Esophagus (tissue), 2 donors: ENCODE measurements at regions not wholly inside any gene's neighbourhood (a gene's known extent, or its start where the extent isn't known, plus 50 kb on each side); places are given as distances from the start of the nearest gene placed in this dataset.

ENCODE experiments used
- H3K27ac ChIP-seq, 2 donors: one replicate each; pipeline ENCODE4 v1.5.1; 2013; ENCODE audit warnings: low read depth in 2 of 2, mild to moderate bottlenecking in 2 of 2, inconsistent platforms in 1 of 2, low read length in 1 of 2, moderate library complexity in 1 of 2
- H3K27me3 ChIP-seq, 2 donors: one replicate each; pipeline ENCODE4 v1.6.1; 2013; ENCODE audit warnings: low read length in 2 of 2, control low read depth in 1 of 2, mild to moderate bottlenecking in 1 of 2; ENCODE audit not compliant: insufficient read depth in 2 of 2, control insufficient read depth in 1 of 2
- H3K36me3 ChIP-seq, 2 donors: one replicate each; pipeline ENCODE4 v1.6.1; 2013; ENCODE audit warnings: low read length in 1 of 2; ENCODE audit not compliant: control insufficient read depth in 2 of 2, insufficient read depth in 2 of 2
- H3K4me1 ChIP-seq, 2 donors: one replicate each; pipeline ENCODE4 v1.6.1; 2013; ENCODE audit warnings: low read length in 1 of 2; ENCODE audit not compliant: control insufficient read depth in 2 of 2, insufficient read depth in 2 of 2
- H3K4me3 ChIP-seq, 2 donors: one replicate each; pipeline ENCODE4 v1.5.1; 2013; ENCODE audit warnings: low read length in 2 of 2, mild to moderate bottlenecking in 2 of 2, low read depth in 1 of 2, moderate library complexity in 1 of 2
- H3K9me3 ChIP-seq, 2 donors: one replicate each; pipeline ENCODE4 v1.6.1; 2013; ENCODE audit warnings: mild to moderate bottlenecking in 2 of 2, low read depth in 1 of 2, low read length in 1 of 2, moderate library complexity in 1 of 2; ENCODE audit not compliant: control insufficient read depth in 2 of 2, insufficient read depth in 1 of 2
- WGBS, 2 donors: extraction: QIAGEN DNeasy Blood & Tissue Kit; methylation state at CpG; one replicate each; pipeline ENCODE4 v1.1.7; 2013; 5-methylcytosine and 5-hydroxymethylcytosine counted together
- donor health status: healthy with polysubstance abuse.
- donor health status: Bipolar disorder and iron deficiency.

GRCh38 chr14:97074856-97075255, 277.7 kb downstream of the VRK1 start:
- no peak overlapping the region for H3K4me3 ChIP-seq
- no peaks in the 10 kb centered on the region for H3K36me3 ChIP-seq
- H3K9me3 ChIP-seq = peaks cover 0 to 3% of the 10 kb centered on the region in 2 donors
- 64 to 68% methylated on average over 6 of the region's 6 CpGs for WGBS, 2 donors
- H3K27ac ChIP-seq = no peak overlapping the region
- H3K4me1 ChIP-seq = peaks cover 0 to 2% of the 10 kb centered on the region in 2 donors
- H3K27me3 ChIP-seq = no peaks in the 10 kb centered on the region

GRCh38 chr14:97077253-97077653, 280.1 kb downstream of the VRK1 start:
- 20 to 28% methylated on average over 8 of the region's 8 CpGs for WGBS, 2 donors

GRCh38 chr14:97077687-97078086, 280.5 kb downstream of the VRK1 start:
- Histone ChIP-seq H3K27me3 (no peaks in the 10 kb centered on the region), H3K4me1 (peaks cover 0 to 2% of the 10 kb centered on the region in 2 donors), H3K36me3 (no peaks in the 10 kb centered on the region), H3K9me3 (peaks cover 0 to 3% of the 10 kb centered on the region in 2 donors), H3K27ac (no peak overlapping the region), H3K4me3 (no peak overlapping the region)
- WGBS, 2 donors = 76 to 83% methylated on average over 4 of the region's 4 CpGs

More at GRCh38 chr14:97077253-97077653, 280.1 kb downstream of the VRK1 start:
- Histone ChIP-seq H3K9me3 (peaks cover 0 to 3% of the 10 kb centered on the region in 2 donors), H3K27ac (no peak overlapping the region), H3K27me3 (no peaks in the 10 kb centered on the region), H3K4me3 (no peak overlapping the region), H3K36me3 (no peaks in the 10 kb centered on the region), H3K4me1 (peaks cover 0 to 2% of the 10 kb centered on the region in 2 donors)

GRCh38 chr14:97080991-97081390, 283.8 kb downstream of the VRK1 start:
- Histone ChIP-seq H3K27ac (no peak overlapping the region), H3K4me1 (peaks cover 0 to 2% of the 10 kb centered on the region in 2 donors), H3K36me3 (no peaks in the 10 kb centered on the region), H3K4me3 (no peak overlapping the region), H3K9me3 (peaks cover 0 to 3% of the 10 kb centered on the region in 2 donors), H3K27me3 (peaks cover 0 to 2% of the 10 kb centered on the region in 2 donors)
- WGBS, 2 donors = 84 to 86% methylated on average over 2 of the region's 2 CpGs

GRCh38 chr14:97095269-97095668, 298.1 kb downstream of the VRK1 start:
- no peaks in the 10 kb centered on the region for H3K4me1 ChIP-seq
- 51 to 60% methylated on average over 5 of the region's 5 CpGs for WGBS, 2 donors
- no peaks in the 10 kb centered on the region for H3K9me3 ChIP-seq
- H3K27me3 ChIP-seq = no peaks in the 10 kb centered on the region
- no peaks in the 10 kb centered on the region for H3K36me3 ChIP-seq
- H3K27ac ChIP-seq = no peak overlapping the region
- no peak overlapping the region for H3K4me3 ChIP-seq

- no peaks in the 10 kb centered on the region for H3K9me3 ChIP-seq
- H3K27me3 ChIP-seq = no peaks in the 10 kb centered on the region
- no peaks in the 10 kb centered on the region for H3K36me3 ChIP-seq
- no peak overlapping the region for H3K4me3 ChIP-seq
- no peaks in the 10 kb centered on the region for H3K4me1 ChIP-seq
- no peak overlapping the region for H3K27ac ChIP-seq
- WGBS, 2 donors = 46 to 55% methylated on average over 3 of the region's 3 CpGs
Measured at GRCh38 chr14:97097296-97097695, 300.1 kb downstream of the VRK1 start.

GRCh38 chr14:97100306-97100705, 303.1 kb downstream of the VRK1 start:
- Histone ChIP-seq H3K36me3 (no peaks in the 10 kb centered on the region), H3K4me3 (no peak overlapping the region), H3K9me3 (no peaks in the 10 kb centered on the region), H3K27me3 (no peaks in the 10 kb centered on the region), H3K4me1 (no peaks in the 10 kb centered on the region), H3K27ac (no peak overlapping the region)
- WGBS, 2 donors = 91 to 92% methylated on average over 2 of the region's 2 CpGs

- H3K27me3 ChIP-seq = no peaks in the 10 kb centered on the region
- WGBS, 2 donors = 66 to 72% methylated on average over 8 of the region's 8 CpGs
- no peak overlapping the region for H3K4me3 ChIP-seq
- no peaks in the 10 kb centered on the region for H3K36me3 ChIP-seq
- H3K27ac ChIP-seq = no peak overlapping the region
- no peaks in the 10 kb centered on the region for H3K9me3 ChIP-seq
- no peaks in the 10 kb centered on the region for H3K4me1 ChIP-seq
Measured at GRCh38 chr14:97101561-97101960, 304.4 kb downstream of the VRK1 start.

GRCh38 chr14:97104029-97104428, 306.8 kb downstream of the VRK1 start:
- 83 to 85% methylated on average over 4 of the region's 4 CpGs for WGBS, 2 donors
- H3K9me3 ChIP-seq = no peaks in the 10 kb centered on the region
- H3K4me3 ChIP-seq = no peak overlapping the region
- no peak overlapping the region for H3K27ac ChIP-seq
- H3K27me3 ChIP-seq = no peaks in the 10 kb centered on the region
- H3K36me3 ChIP-seq = no peaks in the 10 kb centered on the region
- no peaks in the 10 kb centered on the region for H3K4me1 ChIP-seq

- WGBS, 2 donors = 48 to 69% methylated on average over 5 of the region's 5 CpGs
- Histone ChIP-seq H3K9me3 (peaks cover 0 to 3% of the 10 kb centered on the region in 2 donors), H3K4me1 (no peaks in the 10 kb centered on the region), H3K27ac (no peak overlapping the region), H3K4me3 (no peak overlapping the region), H3K36me3 (no peaks in the 10 kb centered on the region), H3K27me3 (no peaks in the 10 kb centered on the region)
Measured at GRCh38 chr14:97106166-97106565, 309.0 kb downstream of the VRK1 start.
